ENCODE measurements at regions not wholly inside any gene's neighbourhood (a gene's known extent, or its start where the extent isn't known, plus 50 kb on each side); places are given as distances from the start of the nearest gene placed in this dataset.

DNA sequence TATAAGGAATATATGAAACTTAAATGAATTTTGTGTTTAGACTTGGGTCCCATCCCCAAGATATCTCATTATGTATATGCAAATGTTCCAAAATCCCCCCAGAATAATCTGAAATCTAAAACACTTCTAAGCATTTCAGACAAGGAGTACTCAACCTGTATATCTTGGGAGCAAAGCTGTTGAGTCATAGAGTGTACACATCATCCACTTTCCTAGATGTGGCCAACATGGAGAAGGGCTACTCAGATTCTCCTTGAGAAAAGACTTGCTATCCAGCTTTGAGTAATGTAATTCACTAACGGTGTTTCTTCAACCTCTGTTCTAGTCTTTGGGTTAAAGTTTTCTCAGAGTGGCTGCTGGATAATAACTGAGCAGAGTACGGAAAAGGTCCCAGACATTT is 215.5 kb upstream of the POU1F1 start:
- dilution Hi-C loops (cut with MboI; ENCODE audit: extremely low pct_ligation_motif_present, low sequenced_read_pairs), result no loop called here
- H3K27me3 ChIP-seq (ENCODE audit: control insufficient read depth in 2 of 2, insufficient read depth in 2 of 2, low read length in 2 of 2), result no peaks in the 10 kb centered on the region
- no peaks in the 10 kb centered on the region for H3K36me3 ChIP-seq (ENCODE audit: control insufficient read depth in 2 of 2, extremely low read depth in 1 of 2, insufficient read depth in 2 of 2, low read length in 2 of 2)
- intact Hi-C loops (cut with micrococcal nuclease), result no loop called here
- H3K9me1 ChIP-seq (replicated peaks; ENCODE audit: control insufficient read depth, extremely low read depth, insufficient read depth, low read length), result no peaks in the 10 kb centered on the region
- H3K4me3 ChIP-seq (replicated peaks in 1 of 3; ENCODE audit: insufficient read depth in 1 of 3, low read depth in 1 of 3, low read length in 3 of 3), result no peak overlapping the region
- no peaks in the 10 kb centered on the region for H3K9me3 ChIP-seq (replicated peaks; ENCODE audit: control insufficient read depth, insufficient read depth, low read length)
- DNase-seq (ENCODE audit: low read depth, low spot score) (no peak), FAIRE-seq (no peak)
- H3K4me2 ChIP-seq (ENCODE audit: insufficient read depth, low read length), result no peak overlapping the region
- no peak overlapping the region for H3K27ac ChIP-seq (ENCODE audit: insufficient read depth, low read depth, low read length)
- no peak overlapping the region for H3K9ac ChIP-seq (replicated peaks; ENCODE audit: extremely low read depth, insufficient read depth, low read length)
- H4K20me1 ChIP-seq (replicated peaks; ENCODE audit: control insufficient read depth, extremely low read depth, insufficient read depth, low read length), result no peaks in the 10 kb centered on the region
- no peaks in the 10 kb centered on the region for H3K4me1 ChIP-seq (ENCODE audit: control insufficient read depth, extremely low read depth, insufficient read depth, low read length)
- TF ChIP-seq GATA2 (IDR thresholded peaks at IDR 0.05; ENCODE audit: insufficient read depth, insufficient read length, low read depth, low read length) (no peak), MAX (IDR thresholded peaks at IDR 0.05; ENCODE audit: insufficient read depth, insufficient read length) (no peak), MYC (IDR thresholded peaks at IDR 0.05; ENCODE audit: low read depth, low read length) (no peak), FOS (IDR thresholded peaks at IDR 0.05; ENCODE audit: borderline replicate concordance, insufficient read depth, low read length) (no peak), EZH2 (IDR thresholded peaks at IDR 0.05; ENCODE audit: borderline replicate concordance, low read depth, low read length, severe bottlenecking) (no peak), JUN (IDR thresholded peaks at IDR 0.05; ENCODE audit: borderline replicate concordance, insufficient read depth, insufficient read length, low read depth) (no peak), POLR2A (IDR thresholded peaks at IDR 0.05; ENCODE audit: low read depth, low read length) (no peak), POLR2AphosphoS5 (IDR thresholded peaks at IDR 0.05; ENCODE audit: insufficient read depth, low read depth, low read length) (no peak)
- TF ChIP-seq, protein P1, sequence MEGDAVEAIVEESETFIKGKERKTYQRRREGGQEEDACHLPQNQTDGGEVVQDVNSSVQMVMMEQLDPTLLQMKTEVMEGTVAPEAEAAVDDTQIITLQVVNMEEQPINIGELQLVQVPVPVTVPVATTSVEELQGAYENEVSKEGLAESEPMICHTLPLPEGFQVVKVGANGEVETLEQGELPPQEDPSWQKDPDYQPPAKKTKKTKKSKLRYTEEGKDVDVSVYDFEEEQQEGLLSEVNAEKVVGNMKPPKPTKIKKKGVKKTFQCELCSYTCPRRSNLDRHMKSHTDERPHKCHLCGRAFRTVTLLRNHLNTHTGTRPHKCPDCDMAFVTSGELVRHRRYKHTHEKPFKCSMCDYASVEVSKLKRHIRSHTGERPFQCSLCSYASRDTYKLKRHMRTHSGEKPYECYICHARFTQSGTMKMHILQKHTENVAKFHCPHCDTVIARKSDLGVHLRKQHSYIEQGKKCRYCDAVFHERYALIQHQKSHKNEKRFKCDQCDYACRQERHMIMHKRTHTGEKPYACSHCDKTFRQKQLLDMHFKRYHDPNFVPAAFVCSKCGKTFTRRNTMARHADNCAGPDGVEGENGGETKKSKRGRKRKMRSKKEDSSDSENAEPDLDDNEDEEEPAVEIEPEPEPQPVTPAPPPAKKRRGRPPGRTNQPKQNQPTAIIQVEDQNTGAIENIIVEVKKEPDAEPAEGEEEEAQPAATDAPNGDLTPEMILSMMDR (IDR thresholded peaks at IDR 0.05; ENCODE audit: extremely low read depth in 1 of 2, insufficient read depth in 1 of 2, low read depth in 1 of 2, low read length in 2 of 2), result no peak
- CTCF ChIA-PET, result interaction anchor here (1.1 kb wide), 1 partner anchor 141 kb away, joined by 3 read pairs; no protein-coding TSS in a partner anchor
- no peaks in the 10 kb centered on the region for H3K79me2 ChIP-seq (ENCODE audit: control insufficient read depth, insufficient read depth, low read length)
- BruUV-seq (replicated peaks), result no TSS peak
- no peak overlapping the region for H2AFZ ChIP-seq (ENCODE audit: low read depth, low read length)
- POLR2A ChIA-PET, result no interaction called here
